Chondrocyte (in vitro differentiated cells): ENCODE measurements at regions not wholly inside any gene's neighbourhood (a gene's known extent, or its start where the extent isn't known, plus 50 kb on each side); places are given as distances from the start of the nearest gene placed in this dataset.

Source experiments
- DNase-seq: peaks from one replicate; pipeline ENCODE4 v3.0.0; 2021; ENCODE audit warnings: mixed read lengths, low spot score
- H3K27ac Mint-ChIP-seq: one replicate; pipeline ENCODE4 v1.8.0; 2021; ENCODE audit warnings: mild to moderate bottlenecking, moderate library complexity, mixed read lengths; ENCODE audit not compliant: unreplicated experiment
- H3K27me3 Mint-ChIP-seq: 2 replicates; pipeline ENCODE4 v1.8.0; 2021; ENCODE audit warnings: low read depth, mixed read lengths
- H3K36me3 Mint-ChIP-seq: 2 replicates; pipeline ENCODE4 v1.8.0; 2021; ENCODE audit warnings: low read depth, mixed read lengths
- H3K4me1 Mint-ChIP-seq: 2 replicates; pipeline ENCODE4 v1.8.0; 2021; ENCODE audit warnings: low read depth, mild to moderate bottlenecking, mixed read lengths
- H3K4me3 Mint-ChIP-seq: one replicate; pipeline ENCODE4 v1.8.0; 2021; ENCODE audit warnings: mild to moderate bottlenecking, moderate library complexity, mixed read lengths; ENCODE audit not compliant: unreplicated experiment
- H3K9me3 Mint-ChIP-seq: 2 replicates; pipeline ENCODE4 v1.8.0; 2021; ENCODE audit warnings: low read depth, mixed read lengths
- TF ChIP-seq, protein P1 (sequence below): fragments of 200-600 bp; sonication (generic); IDR thresholded peaks from 2 replicates; pipeline ENCODE4 v1.5.0; 2021; ENCODE audit warnings: antibody characterized with exemption, mild to moderate bottlenecking, moderate library complexity

- no peak overlapping the region for H3K4me3 Mint-ChIP-seq
- no peak for DNase-seq
- peaks cover 2% of the 10 kb centered on the region for H3K9me3 Mint-ChIP-seq
- no peaks in the 10 kb centered on the region for H3K4me1 Mint-ChIP-seq
- TF ChIP-seq, protein P1, sequence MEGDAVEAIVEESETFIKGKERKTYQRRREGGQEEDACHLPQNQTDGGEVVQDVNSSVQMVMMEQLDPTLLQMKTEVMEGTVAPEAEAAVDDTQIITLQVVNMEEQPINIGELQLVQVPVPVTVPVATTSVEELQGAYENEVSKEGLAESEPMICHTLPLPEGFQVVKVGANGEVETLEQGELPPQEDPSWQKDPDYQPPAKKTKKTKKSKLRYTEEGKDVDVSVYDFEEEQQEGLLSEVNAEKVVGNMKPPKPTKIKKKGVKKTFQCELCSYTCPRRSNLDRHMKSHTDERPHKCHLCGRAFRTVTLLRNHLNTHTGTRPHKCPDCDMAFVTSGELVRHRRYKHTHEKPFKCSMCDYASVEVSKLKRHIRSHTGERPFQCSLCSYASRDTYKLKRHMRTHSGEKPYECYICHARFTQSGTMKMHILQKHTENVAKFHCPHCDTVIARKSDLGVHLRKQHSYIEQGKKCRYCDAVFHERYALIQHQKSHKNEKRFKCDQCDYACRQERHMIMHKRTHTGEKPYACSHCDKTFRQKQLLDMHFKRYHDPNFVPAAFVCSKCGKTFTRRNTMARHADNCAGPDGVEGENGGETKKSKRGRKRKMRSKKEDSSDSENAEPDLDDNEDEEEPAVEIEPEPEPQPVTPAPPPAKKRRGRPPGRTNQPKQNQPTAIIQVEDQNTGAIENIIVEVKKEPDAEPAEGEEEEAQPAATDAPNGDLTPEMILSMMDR = peak; percentile 45
- no peaks in the 10 kb centered on the region for H3K27me3 Mint-ChIP-seq
- H3K36me3 Mint-ChIP-seq = no peaks in the 10 kb centered on the region
- H3K27ac Mint-ChIP-seq = no peak overlapping the region
Observed at GRCh38 chr5:8864053-8864452, 681.8 kb downstream of the SEMA5A start.

DNA sequence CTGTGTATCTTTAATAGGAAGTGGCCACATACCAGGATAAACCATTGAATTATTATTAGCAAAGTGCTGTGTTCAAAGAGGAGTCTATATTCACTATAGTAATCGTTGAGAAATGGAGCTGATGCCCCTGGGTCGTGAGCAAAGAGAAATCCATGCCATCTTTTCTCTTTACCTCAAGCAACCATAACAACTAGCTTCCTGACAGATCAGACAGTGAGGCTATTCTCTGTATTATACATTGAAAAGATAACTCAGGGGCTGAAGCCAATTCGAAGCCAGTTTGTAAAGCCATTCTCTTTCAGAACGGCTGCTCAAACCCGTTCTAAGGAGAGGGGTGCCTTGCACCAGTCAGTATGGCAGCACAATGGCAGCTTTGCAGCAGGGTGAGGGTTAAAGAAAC is 680.6 kb downstream of the SEMA5A start:
- Mint-ChIP-seq H3K4me1 (no peaks in the 10 kb centered on the region), H3K4me3 (no peak overlapping the region), H3K27ac (no peak overlapping the region), H3K36me3 (no peaks in the 10 kb centered on the region), H3K27me3 (no peaks in the 10 kb centered on the region), H3K9me3 (peaks cover 2% of the 10 kb centered on the region)
- no peak for DNase-seq
- TF ChIP-seq, protein P1 = no peak

- no peaks in the 10 kb centered on the region for H3K36me3 Mint-ChIP-seq
- no peak for DNase-seq
- no peaks in the 10 kb centered on the region for H3K4me1 Mint-ChIP-seq
- TF ChIP-seq, protein P1 = no peak
- no peak overlapping the region for H3K27ac Mint-ChIP-seq
- H3K4me3 Mint-ChIP-seq = no peak overlapping the region
- no peaks in the 10 kb centered on the region for H3K27me3 Mint-ChIP-seq
- peaks cover 2% of the 10 kb centered on the region for H3K9me3 Mint-ChIP-seq
Observed at GRCh38 chr5:8865686-8866374, 680.0 kb downstream of the SEMA5A start.

GRCh38 chr5:8868283-8868682 is 677.6 kb downstream of the SEMA5A start:
- TF ChIP-seq, protein P1 = no peak
- Mint-ChIP-seq H3K9me3 (peaks cover 2% of the 10 kb centered on the region), H3K36me3 (no peaks in the 10 kb centered on the region), H3K4me3 (no peak overlapping the region), H3K27me3 (no peaks in the 10 kb centered on the region), H3K4me1 (no peaks in the 10 kb centered on the region), H3K27ac (no peak overlapping the region)
- no peak for DNase-seq

DNA sequence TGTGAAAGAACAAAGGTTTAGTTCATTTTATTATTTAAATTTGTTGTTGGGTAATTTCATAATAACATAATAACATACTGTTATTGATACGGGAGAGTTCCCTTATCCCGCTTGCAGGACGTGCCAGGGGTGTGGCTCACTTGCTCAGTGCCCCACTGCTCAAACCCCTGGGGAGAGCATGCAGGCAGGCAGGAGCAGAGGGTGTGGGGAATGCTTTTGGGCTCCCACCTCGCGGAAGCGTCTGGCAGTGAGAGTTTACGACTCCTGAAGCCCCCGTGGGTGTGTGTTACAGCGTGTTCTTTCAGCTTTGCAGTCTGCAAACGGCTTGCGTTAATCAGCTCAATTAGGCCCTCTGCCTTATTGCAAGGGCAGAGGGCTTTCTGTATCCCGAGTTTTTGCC is 675.9 kb downstream of the SEMA5A start:
- DNase-seq = no peak
- no peaks in the 10 kb centered on the region for H3K36me3 Mint-ChIP-seq
- H3K27ac Mint-ChIP-seq = no peak overlapping the region
- no peaks in the 10 kb centered on the region for H3K4me1 Mint-ChIP-seq
- no peaks in the 10 kb centered on the region for H3K27me3 Mint-ChIP-seq
- H3K9me3 Mint-ChIP-seq = no peaks in the 10 kb centered on the region
- TF ChIP-seq, protein P1 = no peak
- no peak overlapping the region for H3K4me3 Mint-ChIP-seq
